ENCODE measurements at regions not wholly inside any gene's neighbourhood (a gene's known extent, or its start where the extent isn't known, plus 50 kb on each side); places are given as distances from the start of the nearest gene placed in this dataset.

- Histone ChIP-seq H3K4me3 (no peak overlapping the region), H3K27me3 (no peaks in the 10 kb centered on the region), H3K36me3 (ENCODE audit: low read depth, missing control alignments) (no peaks in the 10 kb centered on the region), H3K9me3 (no peaks in the 10 kb centered on the region), H3K4me1 (peaks cover 20% of the 10 kb centered on the region), H3K27ac (no peak overlapping the region)
- WGBS, 2 donors = 89% methylated on average over 7 of the region's 7 CpGs
- intact Hi-C loops (cut with DNase I; ENCODE audit: low total_unique reads) = no loop called here
- no peak for TF ChIP-seq POLR2A (IDR thresholded peaks at IDR 0.05)
- no peak for TF ChIP-seq CTCF (IDR thresholded peaks at IDR 0.05)
- no peak for DNase-seq
Measured at GRCh38 chr9:135183069-135183468, 95.6 kb downstream of the OLFM1 start.

GRCh38 chr9:135183528-135184180 is 96.2 kb downstream of the OLFM1 start:
- Histone ChIP-seq H3K27ac (no peak overlapping the region), H3K27me3 (no peaks in the 10 kb centered on the region), H3K9me3 (no peaks in the 10 kb centered on the region), H3K4me3 (no peak overlapping the region), H3K36me3 (ENCODE audit: low read depth, missing control alignments) (no peaks in the 10 kb centered on the region), H3K4me1 (peaks cover 20% of the 10 kb centered on the region)
- peak; percentile 25 for DNase-seq
- no peak for TF ChIP-seq POLR2A (IDR thresholded peaks at IDR 0.05)
- TF ChIP-seq CTCF (IDR thresholded peaks at IDR 0.05) = no peak
- intact Hi-C loops (cut with DNase I; ENCODE audit: low total_unique reads) = no loop called here
- 37 to 47% methylated on average over 12 of the region's 12 CpGs for WGBS, 2 donors

GRCh38 chr9:135184181-135185053 is 96.9 kb downstream of the OLFM1 start:
- intact Hi-C loops (cut with DNase I; ENCODE audit: low total_unique reads) = no loop called here
- DNase-seq = no peak
- TF ChIP-seq CTCF (IDR thresholded peaks at IDR 0.05) = no peak
- H3K9me3 ChIP-seq = no peaks in the 10 kb centered on the region
- H3K27ac ChIP-seq = no peak overlapping the region
- WGBS, 2 donors = 48 to 55% methylated on average over 35 to 37 of the region's 37 CpGs
- no peaks in the 10 kb centered on the region for H3K27me3 ChIP-seq
- no peak overlapping the region for H3K4me3 ChIP-seq
- H3K36me3 ChIP-seq (ENCODE audit: low read depth, missing control alignments) = no peaks in the 10 kb centered on the region
- H3K4me1 ChIP-seq = peaks cover 20% of the 10 kb centered on the region

GRCh38 chr9:135185060-135185459 is 97.6 kb downstream of the OLFM1 start:
- intact Hi-C loops (cut with DNase I; ENCODE audit: low total_unique reads) = no loop called here
- WGBS, 2 donors = 82 to 86% methylated on average over 13 to 21 of the region's 21 CpGs
- Histone ChIP-seq H3K9me3 (no peaks in the 10 kb centered on the region), H3K27me3 (no peaks in the 10 kb centered on the region), H3K27ac (no peak overlapping the region), H3K4me3 (no peak overlapping the region), H3K4me1 (peaks cover 20% of the 10 kb centered on the region), H3K36me3 (ENCODE audit: low read depth, missing control alignments) (no peaks in the 10 kb centered on the region)
- TF ChIP-seq CTCF (IDR thresholded peaks at IDR 0.05) (no peak), POLR2A (IDR thresholded peaks at IDR 0.05) (no peak)
- no peak for DNase-seq
